Muscle layer of duodenum (tissue), 2 donors: ENCODE measurements at regions not wholly inside any gene's neighbourhood (a gene's known extent, or its start where the extent isn't known, plus 50 kb on each side); places are given as distances from the start of the nearest gene placed in this dataset.

Experiments
- H3K27ac ChIP-seq: one replicate; pipeline ENCODE4 v1.7.0; 2013; ENCODE audit warnings: mild to moderate bottlenecking, low read length
- H3K27me3 ChIP-seq: one replicate; pipeline ENCODE4 v1.7.0; 2013; ENCODE audit warnings: low read depth, mild to moderate bottlenecking, control low read depth, low read length
- H3K36me3 ChIP-seq, 2 donors: one replicate each; pipeline ENCODE4 v1.7.0; 2013; ENCODE audit warnings: low read length in 2 of 2, control low read depth in 1 of 2, mild to moderate bottlenecking in 1 of 2; ENCODE audit not compliant: insufficient read depth in 2 of 2, control insufficient read depth in 1 of 2
- H3K4me1 ChIP-seq, 2 donors: one replicate each; pipeline ENCODE4 v1.7.0; 2013; ENCODE audit warnings: low read length in 2 of 2, mild to moderate bottlenecking in 2 of 2, control low read depth in 1 of 2, moderate library complexity in 1 of 2; ENCODE audit not compliant: insufficient read depth in 2 of 2, control insufficient read depth in 1 of 2
- H3K4me3 ChIP-seq, 2 donors: one replicate each; pipeline ENCODE4 v1.7.0; 2013; ENCODE audit warnings: low read length in 2 of 2, low read depth in 1 of 2, mild to moderate bottlenecking in 1 of 2
- H3K9me3 ChIP-seq, 2 donors: one replicate each; pipeline ENCODE4 v1.7.0; 2013; ENCODE audit warnings: low read length in 2 of 2, control low read depth in 1 of 2, mild to moderate bottlenecking in 1 of 2; ENCODE audit not compliant: control insufficient read depth in 1 of 2
- donor health status: healthy.

GRCh38 chr4:15130441-15130840 is 128.2 kb downstream of the CPEB2 start:
- Histone ChIP-seq H3K4me3 (no peak overlapping the region), H3K27ac (no peak overlapping the region), H3K4me1 (no peaks in the 10 kb centered on the region), H3K36me3 (no peaks in the 10 kb centered on the region), H3K27me3 (no peaks in the 10 kb centered on the region), H3K9me3 (no peaks in the 10 kb centered on the region)

GRCh38 chr4:15131551-15131950 is 129.3 kb downstream of the CPEB2 start:
- Histone ChIP-seq H3K36me3 (no peaks in the 10 kb centered on the region), H3K9me3 (no peaks in the 10 kb centered on the region), H3K4me3 (no peak overlapping the region), H3K27ac (no peak overlapping the region), H3K4me1 (no peaks in the 10 kb centered on the region), H3K27me3 (no peaks in the 10 kb centered on the region)

- Histone ChIP-seq H3K9me3 (no peaks in the 10 kb centered on the region), H3K27ac (no peak overlapping the region), H3K4me1 (no peaks in the 10 kb centered on the region), H3K36me3 (no peaks in the 10 kb centered on the region), H3K27me3 (no peaks in the 10 kb centered on the region), H3K4me3 (no peak overlapping the region)
These were observed 130.5 kb downstream of the CPEB2 start for GRCh38 chr4:15132739-15133138.

- H3K36me3 ChIP-seq, result no peaks in the 10 kb centered on the region
- H3K4me1 ChIP-seq, result no peaks in the 10 kb centered on the region
- H3K27me3 ChIP-seq, result no peaks in the 10 kb centered on the region
- H3K4me3 ChIP-seq, result no peak overlapping the region
- no peak overlapping the region for H3K27ac ChIP-seq
- H3K9me3 ChIP-seq, result peaks cover 0 to 3% of the 10 kb centered on the region in 2 donors
These were observed 137.3 kb downstream of the CPEB2 start for GRCh38 chr4:15139599-15139998.

GRCh38 chr4:15142201-15142600 is 139.9 kb downstream of the CPEB2 start:
- Histone ChIP-seq H3K27ac (no peak overlapping the region), H3K36me3 (no peaks in the 10 kb centered on the region), H3K4me3 (no peak overlapping the region), H3K4me1 (no peaks in the 10 kb centered on the region), H3K27me3 (no peaks in the 10 kb centered on the region), H3K9me3 (peaks cover 0 to 3% of the 10 kb centered on the region in 2 donors)

- no peak overlapping the region for H3K4me3 ChIP-seq
- H3K27me3 ChIP-seq, result no peaks in the 10 kb centered on the region
- H3K9me3 ChIP-seq, result peaks cover 0 to 3% of the 10 kb centered on the region in 2 donors
- no peaks in the 10 kb centered on the region for H3K36me3 ChIP-seq
- H3K4me1 ChIP-seq, result no peaks in the 10 kb centered on the region
- no peak overlapping the region for H3K27ac ChIP-seq
These were observed 141.3 kb downstream of the CPEB2 start for GRCh38 chr4:15143551-15143950.

GRCh38 chr4:15144249-15144966 is 142.1 kb downstream of the CPEB2 start:
- H3K4me3 ChIP-seq, result no peak overlapping the region
- H3K27ac ChIP-seq, result no peak overlapping the region
- no peaks in the 10 kb centered on the region for H3K27me3 ChIP-seq
- H3K36me3 ChIP-seq, result no peaks in the 10 kb centered on the region
- peaks cover 5% of the 10 kb centered on the region in 2 donors for H3K4me1 ChIP-seq
- H3K9me3 ChIP-seq, result peaks cover 0 to 3% of the 10 kb centered on the region in 2 donors

- Histone ChIP-seq H3K27ac (no peak overlapping the region), H3K36me3 (no peaks in the 10 kb centered on the region), H3K27me3 (no peaks in the 10 kb centered on the region), H3K4me1 (peaks cover 9% of the 10 kb centered on the region in 2 donors), H3K4me3 (no peak overlapping the region), H3K9me3 (no peaks in the 10 kb centered on the region)
These were observed 142.7 kb downstream of the CPEB2 start for GRCh38 chr4:15144967-15145295.

- no peaks in the 10 kb centered on the region for H3K9me3 ChIP-seq
- no peak overlapping the region for H3K27ac ChIP-seq
- H3K4me3 ChIP-seq, result no peak overlapping the region
- no peaks in the 10 kb centered on the region for H3K27me3 ChIP-seq
- peaks cover 11 to 14% of the 10 kb centered on the region in 2 donors for H3K4me1 ChIP-seq
- H3K36me3 ChIP-seq, result no peaks in the 10 kb centered on the region
These were observed 143.4 kb downstream of the CPEB2 start for GRCh38 chr4:15145709-15146108.

GRCh38 chr4:15147714-15148113 is 145.4 kb downstream of the CPEB2 start:
- Histone ChIP-seq H3K4me1 (peaks cover 11 to 14% of the 10 kb centered on the region in 2 donors), H3K27ac (no peak overlapping the region), H3K36me3 (no peaks in the 10 kb centered on the region), H3K9me3 (no peaks in the 10 kb centered on the region), H3K27me3 (no peaks in the 10 kb centered on the region), H3K4me3 (no peak overlapping the region)

- Histone ChIP-seq H3K27me3 (no peaks in the 10 kb centered on the region), H3K36me3 (no peaks in the 10 kb centered on the region), H3K9me3 (no peaks in the 10 kb centered on the region), H3K4me1 (peaks cover 11 to 14% of the 10 kb centered on the region in 2 donors), H3K4me3 (no peak overlapping the region), H3K27ac (no peak overlapping the region)
These were observed 145.9 kb downstream of the CPEB2 start for GRCh38 chr4:15148199-15148598.

GRCh38 chr4:15148691-15149090 is 146.4 kb downstream of the CPEB2 start:
- Histone ChIP-seq H3K4me3 (no peak overlapping the region), H3K4me1 (peaks cover 11 to 14% of the 10 kb centered on the region in 2 donors), H3K9me3 (no peaks in the 10 kb centered on the region), H3K27me3 (no peaks in the 10 kb centered on the region), H3K27ac (no peak overlapping the region), H3K36me3 (no peaks in the 10 kb centered on the region)
